H9 (cell line): ENCODE measurements at regions not wholly inside any gene's neighbourhood (a gene's known extent, or its start where the extent isn't known, plus 50 kb on each side); places are given as distances from the start of the nearest gene placed in this dataset.

ENCODE experiments used
- DNase-seq: peaks from one replicate; pipeline ENCODE4 v3.0.0-alpha.2; 2017
- H2AFZ ChIP-seq: one replicate; pipeline ENCODE4 v1.6.1; 2013; ENCODE audit warnings: mild to moderate bottlenecking, low read length, control low read depth, moderate library complexity
- H2AK5ac ChIP-seq: 2 replicates; pipeline ENCODE4 v1.6.1; 2013; ENCODE audit warnings: low read length, control low read depth, mixed read lengths; ENCODE audit not compliant: insufficient read length
- H2BK120ac ChIP-seq: one replicate; pipeline ENCODE4 v1.6.1; 2013; ENCODE audit warnings: low read depth, mild to moderate bottlenecking, low read length, control low read depth, inconsistent platforms; ENCODE audit not compliant: poor library complexity, severe bottlenecking
- H2BK12ac ChIP-seq: 2 replicates; pipeline ENCODE4 v1.6.1; 2013; ENCODE audit warnings: low read length, control low read depth, mixed read lengths, low read depth; ENCODE audit not compliant: insufficient read length
- H2BK15ac ChIP-seq: 2 replicates; pipeline ENCODE4 v1.6.1; 2013; ENCODE audit warnings: low read depth, low read length, control low read depth
- H2BK20ac ChIP-seq: one replicate; pipeline ENCODE4 v1.6.1; 2013; ENCODE audit warnings: low read depth, mild to moderate bottlenecking, low read length, control low read depth, inconsistent platforms; ENCODE audit not compliant: poor library complexity, severe bottlenecking
- H2BK5ac ChIP-seq: 2 replicates; pipeline ENCODE4 v1.6.1; 2013; ENCODE audit warnings: low read length, control low read depth, mixed read lengths; ENCODE audit not compliant: insufficient read length
- H3K14ac ChIP-seq: 2 replicates; pipeline ENCODE4 v1.6.1; 2013; ENCODE audit warnings: low read length, control low read depth; ENCODE audit not compliant: insufficient read depth
- H3K18ac ChIP-seq: 2 replicates; pipeline ENCODE4 v1.6.1; 2013; ENCODE audit warnings: low read depth, mild to moderate bottlenecking, mixed read lengths, low read length, control low read depth; ENCODE audit not compliant: insufficient read length
- H3K23ac ChIP-seq: 2 replicates; pipeline ENCODE4 v1.6.1; 2013; ENCODE audit warnings: low read length, control low read depth, mixed read lengths, low read depth; ENCODE audit not compliant: insufficient read length
- H3K23me2 ChIP-seq: 2 replicates; pipeline ENCODE4 v1.6.1; 2013; ENCODE audit warnings: low read depth, mild to moderate bottlenecking, mixed read lengths, low read length, control low read depth; ENCODE audit not compliant: insufficient read length, poor library complexity, severe bottlenecking
- H3K27ac ChIP-seq: 2 replicates; pipeline ENCODE4 v1.5.1; 2013; ENCODE audit warnings: low read length, control low read depth, mixed read lengths, low read depth; ENCODE audit not compliant: insufficient read length
- H3K27me3 ChIP-seq: 2 replicates; pipeline ENCODE4 v1.6.1; 2013; ENCODE audit warnings: low read length, control low read depth, inconsistent platforms; ENCODE audit not compliant: insufficient read depth
- H3K4ac ChIP-seq: 2 replicates; pipeline ENCODE4 v1.6.1; 2013; ENCODE audit warnings: low read depth, mild to moderate bottlenecking, control low read depth, inconsistent platforms, low read length, moderate library complexity
- H3K4me1 ChIP-seq: 2 replicates; pipeline ENCODE4 v1.6.1; 2013; ENCODE audit warnings: low read length, control low read depth, inconsistent platforms; ENCODE audit not compliant: insufficient read depth
- H3K4me2 ChIP-seq: 2 replicates; pipeline ENCODE4 v1.6.1; 2013; ENCODE audit warnings: low read length, control low read depth, mixed read lengths; ENCODE audit not compliant: insufficient read length, insufficient read depth
- H3K56ac ChIP-seq: 2 replicates; pipeline ENCODE4 v1.6.1; 2013; ENCODE audit warnings: low read depth, mild to moderate bottlenecking, mixed read lengths, low read length, control low read depth; ENCODE audit not compliant: insufficient read length
- H3K79me1 ChIP-seq: 2 replicates; pipeline ENCODE4 v1.6.1; 2013; ENCODE audit warnings: low read depth, mild to moderate bottlenecking, moderate library complexity, low read length, control low read depth, inconsistent platforms; ENCODE audit not compliant: insufficient read depth, poor library complexity, severe bottlenecking
- H3K79me2 ChIP-seq: 2 replicates; pipeline ENCODE4 v1.6.1; 2013; ENCODE audit warnings: low read length, control low read depth, inconsistent platforms; ENCODE audit not compliant: insufficient read depth
- H3K9ac ChIP-seq: 2 replicates; pipeline ENCODE4 v1.6.1; 2013; ENCODE audit warnings: low read length, control low read depth, mixed read lengths; ENCODE audit not compliant: insufficient read length; ENCODE audit errors: extremely low read depth
- H3K9me3 ChIP-seq: one replicate; pipeline ENCODE4 v1.6.1; 2013; ENCODE audit warnings: low read depth, low read length, inconsistent platforms; ENCODE audit not compliant: control insufficient read depth
- H3T11ph ChIP-seq: one replicate; pipeline ENCODE4 v1.6.1; 2013; ENCODE audit warnings: mild to moderate bottlenecking, low read length, control low read depth, inconsistent platforms
- H4K20me1 ChIP-seq: one replicate; pipeline ENCODE4 v1.6.1; 2013; ENCODE audit not compliant: control insufficient read depth, insufficient read length, insufficient read depth
- H4K5ac ChIP-seq: 2 replicates; pipeline ENCODE4 v1.6.1; 2013; ENCODE audit warnings: low read depth, mild to moderate bottlenecking, mixed read lengths, low read length, control low read depth; ENCODE audit not compliant: insufficient read length
- H4K8ac ChIP-seq: replicated peaks from 2 replicates; pipeline ENCODE4 v1.6.1; 2013; ENCODE audit warnings: low read length, control low read depth, mixed read lengths, low read depth; ENCODE audit not compliant: insufficient read length
- H4K91ac ChIP-seq: 2 replicates; pipeline ENCODE4 v1.6.1; 2013; ENCODE audit warnings: low read depth, mild to moderate bottlenecking, moderate library complexity, mixed read lengths, low read length, control low read depth; ENCODE audit not compliant: insufficient read length
- H3K27ac Mint-ChIP-seq, 3 experiments: 2 replicates in 2 of 3; 3 replicates in 1 of 3; pipeline ENCODE4 v1.8.0; 2020 to 2021; ENCODE audit warnings: mixed read lengths in 3 of 3, mild to moderate bottlenecking in 1 of 3, moderate library complexity in 1 of 3
- H3K27me3 Mint-ChIP-seq: 2 replicates; pipeline ENCODE4 v1.8.0; 2021; ENCODE audit warnings: low read depth, mild to moderate bottlenecking, moderate library complexity, mixed read lengths
- H3K36me3 Mint-ChIP-seq, 3 experiments: 2 replicates in 2 of 3; 3 replicates in 1 of 3; pipeline ENCODE4 v1.8.0; 2020 to 2021; ENCODE audit warnings: low read depth in 3 of 3, mixed read lengths in 3 of 3; ENCODE audit not compliant: insufficient read depth in 1 of 3
- H3K4me1 Mint-ChIP-seq, 2 experiments: 2 replicates each; pipeline ENCODE4 v1.8.0; 2020; ENCODE audit warnings: mixed read lengths in 2 of 2
- H3K4me3 Mint-ChIP-seq, 2 experiments: 2 replicates in 1 of 2; 3 replicates in 1 of 2; pipeline ENCODE4 v1.8.0; 2020 to 2021; ENCODE audit warnings: mild to moderate bottlenecking in 2 of 2, mixed read lengths in 2 of 2, moderate library complexity in 1 of 2
- H3K9me3 Mint-ChIP-seq, 2 experiments: 2 replicates in 1 of 2; 3 replicates in 1 of 2; pipeline ENCODE4 v1.8.0; 2020; ENCODE audit warnings: mild to moderate bottlenecking in 2 of 2, mixed read lengths in 2 of 2, moderate library complexity in 1 of 2
- CTCF ChIP-seq: fragments of 200-600 bp; sonication (generic); conservative IDR thresholded peaks from 3 replicates; pipeline ENCODE4 v1.8.0; 2021; ENCODE audit warnings: antibody characterized with exemption, mild to moderate bottlenecking
- WGBS: extraction: QIAGEN DNeasy Blood & Tissue Kit; methylation state at CpG from one replicate; pipeline ENCODE4 v1.1.7; 2013; ENCODE audit warnings: missing lambda C conversion rate, low lambda C conversion rate, mixed read lengths; ENCODE audit not compliant: insufficient read length; ENCODE audit errors: extremely low coverage; 5-methylcytosine and 5-hydroxymethylcytosine counted together

- Histone ChIP-seq H2BK12ac (no peak overlapping the region), H3K23me2 (no peaks in the 10 kb centered on the region), H3K56ac (no peak overlapping the region), H3K23ac (no peak overlapping the region), H3K18ac (no peak overlapping the region), H3T11ph (no peak overlapping the region), H4K5ac (no peak overlapping the region), H3K27ac (no peak overlapping the region), H2AK5ac (no peak overlapping the region), H2BK15ac (no peak overlapping the region), H3K9ac (no peak overlapping the region), H2BK5ac (no peak overlapping the region), H2BK20ac (no peak overlapping the region), H2AFZ (no peak overlapping the region), H4K20me1 (no peaks in the 10 kb centered on the region), H3K4me2 (no peak overlapping the region), H2BK120ac (no peak overlapping the region), H3K4ac (no peak overlapping the region), H3K9me3 (no peaks in the 10 kb centered on the region), H4K91ac (no peak overlapping the region), H3K79me1 (no peaks in the 10 kb centered on the region), H3K14ac (no peak overlapping the region), H3K4me1 (no peaks in the 10 kb centered on the region), H4K8ac (no peak overlapping the region), H3K27me3 (no peaks in the 10 kb centered on the region), H3K79me2 (no peaks in the 10 kb centered on the region)
- H3K27ac Mint-ChIP-seq: no peak overlapping the region; a peak in 1 of 7 replicates
- H3K27me3 Mint-ChIP-seq: no peaks in the 10 kb centered on the region
- DNase-seq: no peak
- H3K4me1 Mint-ChIP-seq: peaks cover 12 to 21% of the 10 kb centered on the region in 2 experiments
- H3K4me3 Mint-ChIP-seq: no peak overlapping the region
- H3K36me3 Mint-ChIP-seq: no peaks in the 10 kb centered on the region; a peak in 1 of 7 replicates
- no CpG with 5 or more reads among the region's 2 CpGs for WGBS
- no peaks in the 10 kb centered on the region; a peak in 1 of 5 replicates for H3K9me3 Mint-ChIP-seq
- TF ChIP-seq CTCF: no peak
Observed at GRCh38 chr20:39888310-39888709, 800.7 kb downstream of the MAFB start.
